Fibroblast of lung (primary cell): ENCODE measurements at regions not wholly inside any gene's neighbourhood (a gene's known extent, or its start where the extent isn't known, plus 50 kb on each side); places are given as distances from the start of the nearest gene placed in this dataset.

Experiments used
- DNase-seq, 2 donors: peaks; one replicate each; pipeline versions ENCODE4 v3.0.0 to v3.0.0-alpha.2; 2010; ENCODE audit warnings: low read depth in 2 of 2
- H2AFZ ChIP-seq: 2 replicates; pipeline ENCODE4 v1.5.1; 2012; ENCODE audit warnings: low read length, control low read depth, inconsistent platforms
- H3K27ac ChIP-seq: 2 replicates; pipeline ENCODE4 v1.5.1; 2011; ENCODE audit warnings: low read length, control low read depth; ENCODE audit not compliant: insufficient read depth
- H3K27me3 ChIP-seq: 2 replicates; pipeline ENCODE4 v1.5.1; 2011; ENCODE audit warnings: mild to moderate bottlenecking, low read length; ENCODE audit not compliant: control insufficient read depth, insufficient read depth
- H3K36me3 ChIP-seq: 2 replicates; pipeline ENCODE4 v1.5.1; 2011; ENCODE audit warnings: low read length; ENCODE audit not compliant: control insufficient read depth, insufficient read depth
- H3K4me1 ChIP-seq: 2 replicates; pipeline ENCODE4 v1.5.1; 2011; ENCODE audit warnings: low read length; ENCODE audit not compliant: control insufficient read depth, insufficient read depth; ENCODE audit errors: extremely low read depth
- H3K4me2 ChIP-seq: 2 replicates; pipeline ENCODE4 v1.5.1; 2011; ENCODE audit warnings: low read length, control low read depth; ENCODE audit not compliant: insufficient read depth; ENCODE audit errors: extremely low read depth
- H3K4me3 ChIP-seq, 4 experiments: fragments of 200-600 bp in 1 of 4; sonication (generic) in 1 of 4; replicated peaks in 1 of 4; 2 replicates each; pipeline ENCODE4 v1.5.1; 2011 to 2016; ENCODE audit warnings: low read length in 4 of 4, low read depth in 3 of 4, mild to moderate bottlenecking in 3 of 4, control low read depth in 2 of 4, inconsistent platforms in 1 of 4, mixed read lengths in 1 of 4; ENCODE audit not compliant: insufficient read depth in 1 of 4; ENCODE audit errors: control extremely low read depth in 1 of 4
- H3K79me2 ChIP-seq: 2 replicates; pipeline ENCODE4 v1.5.1; 2012; ENCODE audit warnings: mild to moderate bottlenecking, low read length, inconsistent platforms; ENCODE audit not compliant: control insufficient read depth, insufficient read depth
- H3K9ac ChIP-seq: 2 replicates; pipeline ENCODE4 v1.5.1; 2011; ENCODE audit warnings: mild to moderate bottlenecking, low read length, control low read depth; ENCODE audit not compliant: insufficient read depth
- H3K9me3 ChIP-seq: 2 replicates; pipeline ENCODE4 v1.5.1; 2012; ENCODE audit warnings: low read depth, low read length; ENCODE audit not compliant: control insufficient read depth, insufficient read depth
- H4K20me1 ChIP-seq: 2 replicates; pipeline ENCODE4 v1.5.1; 2011; ENCODE audit warnings: low read length; ENCODE audit not compliant: control insufficient read depth, insufficient read depth; ENCODE audit errors: extremely low read depth
- CTCF ChIP-seq, 2 donors: IDR thresholded peaks in 1 of 2; conservative IDR thresholded peaks in 1 of 2; 1 replicate in 1 of 2; 2 replicates in 1 of 2; pipeline ENCODE4 v1.5.1; 2011 to 2012; ENCODE audit warnings: low read length in 2 of 2, control low read depth in 1 of 2, inconsistent platforms in 1 of 2, low read depth in 1 of 2, mild to moderate bottlenecking in 1 of 2
- EZH2 ChIP-seq: IDR thresholded peaks from 2 replicates; pipeline ENCODE4 v1.5.1; 2012; ENCODE audit warnings: low read length, control low read depth, mild to moderate bottlenecking; ENCODE audit errors: missing control alignments

DNA sequence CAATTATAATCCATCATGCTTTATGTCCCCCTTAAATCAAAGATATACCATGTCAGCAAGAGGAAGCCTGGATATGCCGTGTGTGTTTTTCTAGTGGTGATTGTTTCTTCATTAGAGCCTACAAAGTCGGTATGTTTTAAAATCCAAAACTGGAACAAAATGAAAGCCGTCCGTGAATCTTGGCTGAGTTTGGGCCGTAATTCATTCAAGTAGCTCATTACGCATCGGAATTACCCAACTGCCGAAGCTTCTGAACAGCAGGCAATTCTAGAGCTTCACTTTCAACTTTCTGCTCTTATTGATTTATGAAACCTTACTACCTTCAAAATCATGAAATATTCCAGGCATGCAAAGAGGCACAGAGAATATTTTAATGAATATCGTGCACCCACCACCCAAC is 224.7 kb downstream of the AACS start:
- Histone ChIP-seq H4K20me1 (no peaks in the 10 kb centered on the region), H3K4me1 (no peaks in the 10 kb centered on the region), H3K79me2 (no peaks in the 10 kb centered on the region), H3K4me3 (no peak overlapping the region), H2AFZ (no peak overlapping the region), H3K4me2 (no peak overlapping the region), H3K36me3 (no peaks in the 10 kb centered on the region), H3K27me3 (no peaks in the 10 kb centered on the region), H3K9ac (no peak overlapping the region), H3K27ac (no peak overlapping the region), H3K9me3 (no peaks in the 10 kb centered on the region)
- TF ChIP-seq EZH2: no peak
- no peak for TF ChIP-seq CTCF (conservative IDR thresholded peaks at IDR 0.05 in 1 of 2, IDR thresholded peaks at IDR 0.05 in 1 of 2; ENCODE audit: low read depth in 1 of 2, low read length in 2 of 2)
- no peak for DNase-seq

DNA sequence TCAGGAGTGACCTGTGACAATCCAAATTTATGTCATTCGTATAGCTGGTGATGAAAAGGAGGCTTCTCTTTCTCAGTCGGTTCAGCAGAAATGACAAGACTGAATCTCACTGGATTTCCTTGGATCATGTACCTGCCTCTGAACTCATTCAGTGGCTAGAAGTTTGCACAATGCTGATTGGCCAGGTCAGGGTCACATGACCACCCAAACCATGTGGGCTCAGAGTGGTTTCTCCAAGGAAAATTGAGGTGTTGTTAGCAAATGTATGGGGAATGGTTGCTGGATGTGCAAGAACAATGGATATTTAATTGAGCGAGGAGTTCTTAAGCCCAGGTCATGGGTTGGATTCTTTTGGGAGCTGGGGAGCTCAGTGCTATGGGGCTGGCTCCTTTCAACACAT is 227.5 kb downstream of the AACS start:
- Histone ChIP-seq H3K4me3 (no peak overlapping the region), H3K9me3 (no peaks in the 10 kb centered on the region), H3K27me3 (no peaks in the 10 kb centered on the region), H3K27ac (no peak overlapping the region), H4K20me1 (no peaks in the 10 kb centered on the region), H3K36me3 (no peaks in the 10 kb centered on the region), H3K79me2 (no peaks in the 10 kb centered on the region), H3K9ac (no peak overlapping the region), H3K4me1 (no peaks in the 10 kb centered on the region), H3K4me2 (no peak overlapping the region), H2AFZ (no peak overlapping the region)
- no peak for DNase-seq
- TF ChIP-seq CTCF (conservative IDR thresholded peaks at IDR 0.05 in 1 of 2, IDR thresholded peaks at IDR 0.05 in 1 of 2; ENCODE audit: low read depth in 1 of 2, low read length in 2 of 2) (no peak), EZH2 (no peak)

DNA sequence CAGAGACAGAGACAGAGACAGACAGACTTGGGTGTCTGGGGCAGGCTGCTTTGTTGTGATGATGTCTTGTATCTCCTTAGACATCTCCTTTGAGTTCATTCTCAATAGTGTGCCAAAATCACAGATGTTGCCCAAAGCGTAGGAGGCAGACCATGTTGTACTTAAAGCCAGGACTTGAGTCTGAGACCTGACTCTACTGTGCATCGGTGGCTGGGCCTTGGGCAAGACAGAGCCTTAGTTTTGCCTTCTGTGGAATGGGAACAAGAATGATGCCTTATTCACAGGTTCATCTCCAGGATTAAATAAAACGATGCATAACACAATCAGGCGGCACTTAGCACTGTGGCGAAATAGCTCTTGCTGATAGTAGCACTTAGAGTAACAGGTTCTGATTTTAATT is 230.3 kb downstream of the AACS start:
- no peaks in the 10 kb centered on the region for H3K9me3 ChIP-seq
- H3K4me3 ChIP-seq: no peak overlapping the region
- H3K4me2 ChIP-seq: no peak overlapping the region
- H3K9ac ChIP-seq: no peak overlapping the region
- no peak for TF ChIP-seq CTCF (conservative IDR thresholded peaks at IDR 0.05 in 1 of 2, IDR thresholded peaks at IDR 0.05 in 1 of 2; ENCODE audit: low read depth in 1 of 2, low read length in 2 of 2)
- no peak for TF ChIP-seq EZH2
- no peaks in the 10 kb centered on the region for H4K20me1 ChIP-seq
- H3K4me1 ChIP-seq: no peaks in the 10 kb centered on the region
- no peaks in the 10 kb centered on the region for H3K27me3 ChIP-seq
- H2AFZ ChIP-seq: no peak overlapping the region
- no peak for DNase-seq
- H3K36me3 ChIP-seq: no peaks in the 10 kb centered on the region
- no peak overlapping the region for H3K27ac ChIP-seq
- no peaks in the 10 kb centered on the region for H3K79me2 ChIP-seq
